Activated naive CD8-positive, alpha-beta T cell treated with anti-CD3 and anti-CD28 coated beads, Interleukin-2, amount 50 U/mL, for 24 hours (primary cell): ENCODE measurements at regions not wholly inside any gene's neighbourhood (a gene's known extent, or its start where the extent isn't known, plus 50 kb on each side); places are given as distances from the start of the nearest gene placed in this dataset.
A peak's percentile ranks its signal among the peaks of the same experiment; 100 is the strongest.
"Not testable (repeated sequence)": the region's sequence is repeated elsewhere in the genome, so short reads cannot be mapped to it uniquely, and the experiment has no call there.

ENCODE experiments used
- ATAC-seq: fragments of 150-1000 bp; cut with Tn5 transposase; one replicate; pipeline ENCODE4 v1.10.0; 2021
- DNase-seq: peaks from one replicate; pipeline ENCODE4 v3.0.0; 2021
- H3K27ac Mint-ChIP-seq: one replicate; pipeline ENCODE4 v1.8.0; 2021; ENCODE audit warnings: mild to moderate bottlenecking, mixed read lengths
- H3K27me3 Mint-ChIP-seq: one replicate; pipeline ENCODE4 v1.8.0; 2021; ENCODE audit warnings: mixed read lengths
- H3K36me3 Mint-ChIP-seq: one replicate; pipeline ENCODE4 v1.8.0; 2021; ENCODE audit warnings: low read depth, mixed read lengths
- H3K4me1 Mint-ChIP-seq: one replicate; pipeline ENCODE4 v1.8.0; 2021; ENCODE audit warnings: mixed read lengths
- H3K4me3 Mint-ChIP-seq: one replicate; pipeline ENCODE4 v1.8.0; 2021; ENCODE audit warnings: mild to moderate bottlenecking, moderate library complexity, mixed read lengths
- H3K9me3 Mint-ChIP-seq: one replicate; pipeline ENCODE4 v1.8.0; 2021; ENCODE audit warnings: mixed read lengths

DNA sequence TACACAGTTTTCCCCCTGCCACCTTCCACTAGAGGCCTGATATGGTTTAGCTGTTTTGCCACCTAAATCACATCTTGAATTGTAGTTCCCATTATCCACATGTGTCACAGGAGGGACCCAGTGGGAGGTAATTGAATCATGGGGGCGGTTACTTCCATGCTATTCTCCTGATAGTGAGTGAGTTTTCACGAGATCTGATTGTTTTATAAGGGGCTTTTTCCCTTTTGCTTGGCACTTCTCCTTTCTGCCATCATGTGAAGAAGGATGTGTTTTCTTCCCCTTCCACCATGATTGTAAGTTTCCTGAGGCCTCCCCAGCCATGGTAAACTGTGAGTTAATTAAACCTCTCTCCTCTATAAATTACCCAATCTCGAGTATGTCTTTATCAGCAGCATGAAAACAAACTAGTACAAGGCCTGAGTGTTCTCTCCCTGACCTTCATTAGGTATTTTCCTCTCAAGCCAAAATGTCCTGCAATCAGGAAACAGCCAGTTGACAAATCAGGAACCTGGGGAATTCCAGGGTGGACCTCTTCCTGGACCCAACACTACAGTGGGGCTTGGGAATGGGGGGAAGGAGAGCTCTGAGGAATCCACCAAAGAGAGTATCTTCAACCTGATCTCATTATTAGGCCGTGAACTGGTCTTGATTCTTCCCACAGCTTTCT lies 129.9 kb downstream of the TXNL1 start:
- DNase-seq (no peak), ATAC-seq (no peak)
- Mint-ChIP-seq H3K27ac (no peak overlapping the region), H3K27me3 (peaks cover 3% of the 10 kb centered on the region), H3K36me3 (no peaks in the 10 kb centered on the region), H3K4me3 (no peak overlapping the region), H3K4me1 (peaks cover 19% of the 10 kb centered on the region), H3K9me3 (no peaks in the 10 kb centered on the region)

- Mint-ChIP-seq H3K27ac (no peak overlapping the region), H3K27me3 (peaks cover 8% of the 10 kb centered on the region), H3K9me3 (no peaks in the 10 kb centered on the region), H3K4me3 (no peak overlapping the region), H3K4me1 (peaks cover 12% of the 10 kb centered on the region), H3K36me3 (no peaks in the 10 kb centered on the region)
- DNase-seq (no peak), ATAC-seq (no peak)
These were observed 132.4 kb downstream of the TXNL1 start for GRCh38 chr18:56505971-56506370.

- peak overlapping the region; percentile 4 for H3K27ac Mint-ChIP-seq
- DNase-seq (no peak), ATAC-seq (peak; percentile 73)
- H3K4me1 Mint-ChIP-seq: peaks cover 12% of the 10 kb centered on the region
- no peak overlapping the region for H3K4me3 Mint-ChIP-seq
- no peaks in the 10 kb centered on the region for H3K9me3 Mint-ChIP-seq
- H3K36me3 Mint-ChIP-seq: no peaks in the 10 kb centered on the region
- peaks cover 8% of the 10 kb centered on the region for H3K27me3 Mint-ChIP-seq
These were observed 133.1 kb downstream of the TXNL1 start for GRCh38 chr18:56505293-56505692.

GRCh38 chr18:56501896-56502295 lies 136.5 kb downstream of the TXNL1 start:
- Mint-ChIP-seq H3K27me3 (peaks cover 8% of the 10 kb centered on the region), H3K9me3 (no peaks in the 10 kb centered on the region), H3K4me1 (peaks cover 12% of the 10 kb centered on the region), H3K27ac (no peak overlapping the region), H3K36me3 (no peaks in the 10 kb centered on the region), H3K4me3 (no peak overlapping the region)
- DNase-seq (no peak), ATAC-seq (no peak)

DNA sequence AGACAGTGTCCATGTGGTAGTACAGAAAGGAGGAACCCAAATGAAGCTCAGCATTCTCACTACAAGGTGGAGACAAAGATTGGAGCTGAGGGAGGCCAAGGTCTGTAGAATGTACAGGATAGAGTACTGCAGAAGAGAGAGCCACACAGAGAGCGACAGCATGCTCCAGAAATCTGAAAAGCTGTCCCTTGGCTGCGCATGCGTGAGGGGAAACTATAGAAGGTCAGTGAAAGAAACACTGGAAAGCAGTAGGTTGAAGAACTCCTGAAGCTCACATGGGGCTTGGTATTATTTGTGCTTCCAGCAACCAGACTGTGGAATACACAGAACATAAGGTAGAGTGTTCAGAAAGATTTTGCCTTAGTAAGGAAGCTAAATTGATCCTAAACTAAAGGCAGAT lies 142.5 kb downstream of the TXNL1 start:
- no peak for DNase-seq
- Mint-ChIP-seq H3K27ac (no peak overlapping the region), H3K4me1 (no peaks in the 10 kb centered on the region), H3K27me3 (peaks cover 19% of the 10 kb centered on the region), H3K9me3 (no peaks in the 10 kb centered on the region), H3K36me3 (no peaks in the 10 kb centered on the region), H3K4me3 (no peak overlapping the region)
- ATAC-seq: no peak

DNA sequence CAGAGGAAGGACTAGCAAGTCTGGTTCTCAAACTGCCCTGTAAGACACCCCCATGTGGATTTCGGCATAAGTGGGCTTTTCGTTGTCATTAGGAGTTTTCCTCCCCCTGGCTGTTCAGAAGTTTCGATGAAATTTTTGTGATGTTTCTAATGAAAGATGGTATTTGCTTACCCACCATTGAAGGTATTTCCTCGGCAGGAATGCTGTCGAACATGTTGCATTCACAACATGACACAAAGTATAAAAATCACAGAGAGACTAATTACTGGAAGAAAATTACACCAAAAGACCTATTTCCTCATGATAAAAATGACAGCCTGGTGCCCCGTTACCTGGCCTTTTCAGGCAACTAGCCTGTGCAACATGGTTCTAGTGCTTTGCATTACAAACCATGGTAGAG lies 144.9 kb downstream of the TXNL1 start:
- ATAC-seq (no peak), DNase-seq (no peak)
- peaks cover 19% of the 10 kb centered on the region for H3K27me3 Mint-ChIP-seq

GRCh38 chr18:56492136-56492535 lies 146.3 kb downstream of the TXNL1 start:
- no peak overlapping the region for H3K27ac Mint-ChIP-seq
- no peak overlapping the region for H3K4me3 Mint-ChIP-seq
- no peak for ATAC-seq
- H3K36me3 Mint-ChIP-seq: no peaks in the 10 kb centered on the region
- H3K4me1 Mint-ChIP-seq: no peaks in the 10 kb centered on the region
- H3K27me3 Mint-ChIP-seq: peaks cover 19% of the 10 kb centered on the region
- no peak for DNase-seq
- no peaks in the 10 kb centered on the region for H3K9me3 Mint-ChIP-seq

More for the DNA sequence above, 144.9 kb downstream of the TXNL1 start:
- no peaks in the 10 kb centered on the region for H3K9me3 Mint-ChIP-seq
- no peaks in the 10 kb centered on the region for H3K4me1 Mint-ChIP-seq
- H3K27ac Mint-ChIP-seq: no peak overlapping the region
- no peak overlapping the region for H3K4me3 Mint-ChIP-seq
- no peaks in the 10 kb centered on the region for H3K36me3 Mint-ChIP-seq

DNA sequence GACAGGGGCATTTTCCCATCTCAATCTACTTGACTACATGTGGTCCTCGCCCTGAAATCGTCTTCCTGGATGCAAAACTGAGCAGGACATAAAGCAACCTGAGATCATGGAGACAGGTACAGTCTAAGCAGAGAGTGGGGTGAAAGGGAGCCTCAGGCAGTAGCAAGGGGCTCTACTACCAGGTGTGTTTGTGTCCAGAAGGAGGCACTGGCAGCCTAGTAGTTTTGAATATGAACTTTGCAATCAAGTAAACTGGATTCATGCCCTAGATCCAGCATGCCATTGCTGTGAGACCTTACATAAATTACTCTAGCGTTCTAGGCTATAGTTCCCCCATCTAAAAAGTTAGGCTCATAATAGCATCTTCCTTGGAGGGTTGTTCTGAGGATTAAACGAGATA lies 147.4 kb downstream of the TXNL1 start:
- Mint-ChIP-seq H3K27me3 (peaks cover 14% of the 10 kb centered on the region), H3K4me1 (no peaks in the 10 kb centered on the region), H3K4me3 (no peak overlapping the region), H3K27ac (no peak overlapping the region), H3K36me3 (no peaks in the 10 kb centered on the region), H3K9me3 (no peaks in the 10 kb centered on the region)
- DNase-seq (no peak), ATAC-seq (no peak)

DNA sequence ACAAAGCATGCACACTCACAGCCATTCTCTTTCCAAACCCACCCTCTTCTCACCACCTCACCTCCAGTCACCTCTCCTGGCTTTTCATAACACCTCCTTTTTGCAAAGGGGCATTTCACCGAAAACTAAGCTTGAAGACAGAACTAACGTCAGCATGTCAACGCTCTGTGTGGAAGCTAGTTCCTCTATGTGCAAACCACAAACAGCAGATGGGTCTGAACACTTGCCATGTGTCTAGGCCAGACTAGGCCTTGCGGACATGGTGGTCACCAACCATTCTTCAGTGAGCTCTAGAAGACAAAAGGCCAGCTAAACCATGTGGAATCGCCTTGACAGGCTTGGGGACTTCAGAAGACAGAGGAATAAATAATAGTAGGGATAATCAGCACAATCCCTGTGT lies 148.5 kb downstream of the TXNL1 start:
- Mint-ChIP-seq H3K4me3 (no peak overlapping the region), H3K9me3 (no peaks in the 10 kb centered on the region), H3K27me3 (peaks cover 8% of the 10 kb centered on the region), H3K27ac (no peak overlapping the region), H3K36me3 (no peaks in the 10 kb centered on the region), H3K4me1 (no peaks in the 10 kb centered on the region)
- ATAC-seq (no peak), DNase-seq (no peak)

DNA sequence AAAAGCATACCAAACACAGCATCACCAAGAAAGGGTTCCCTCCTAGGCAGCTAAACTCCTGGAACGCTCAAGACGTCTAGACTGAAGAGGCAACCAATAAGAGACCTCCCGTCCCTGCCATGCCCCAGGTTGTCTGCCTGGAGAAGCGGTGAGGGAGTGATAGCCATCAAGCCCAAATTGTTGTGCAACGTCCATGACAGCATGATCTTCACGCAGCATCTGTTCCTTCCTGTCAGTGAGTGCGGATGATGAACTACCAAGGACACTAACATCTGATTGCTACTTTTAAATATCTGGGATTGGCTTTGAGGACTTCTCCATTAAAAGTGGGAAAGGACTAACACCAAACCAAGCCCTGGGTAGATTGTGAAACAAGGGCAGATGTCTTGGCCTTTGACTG lies 149.7 kb downstream of the TXNL1 start:
- H3K9me3 Mint-ChIP-seq: no peaks in the 10 kb centered on the region
- H3K36me3 Mint-ChIP-seq: no peaks in the 10 kb centered on the region
- DNase-seq (no peak), ATAC-seq (no peak)
- H3K4me1 Mint-ChIP-seq: no peaks in the 10 kb centered on the region
- no peak overlapping the region for H3K4me3 Mint-ChIP-seq
- H3K27ac Mint-ChIP-seq: no peak overlapping the region
- H3K27me3 Mint-ChIP-seq: peaks cover 4% of the 10 kb centered on the region

DNA sequence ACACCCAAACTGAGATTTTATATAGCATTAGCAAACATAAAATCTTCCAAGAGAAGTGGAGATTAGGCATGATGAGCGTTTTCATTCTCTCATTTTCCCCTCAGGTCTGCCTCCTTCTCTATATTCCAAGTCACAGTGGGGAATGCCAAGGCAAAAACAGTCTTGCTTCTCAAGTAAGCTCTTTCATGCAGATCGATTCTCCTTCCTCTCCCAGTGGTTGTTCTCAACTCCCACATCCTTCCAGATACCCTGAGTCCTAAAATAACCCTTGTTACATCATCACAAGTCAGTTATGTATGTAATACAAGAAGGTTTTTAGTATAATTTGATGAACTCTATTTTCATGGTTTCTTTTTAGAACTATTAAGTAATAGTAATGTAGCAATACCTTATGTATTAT lies 150.6 kb downstream of the TXNL1 start:
- DNase-seq (no peak), ATAC-seq (no peak)
- peaks cover under 1% of the 10 kb centered on the region for H3K27me3 Mint-ChIP-seq
- H3K4me1 Mint-ChIP-seq: no peaks in the 10 kb centered on the region
- no peaks in the 10 kb centered on the region for H3K36me3 Mint-ChIP-seq
- no peaks in the 10 kb centered on the region for H3K9me3 Mint-ChIP-seq
- H3K27ac Mint-ChIP-seq: no peak overlapping the region
- H3K4me3 Mint-ChIP-seq: no peak overlapping the region

- Mint-ChIP-seq H3K9me3 (no peaks in the 10 kb centered on the region), H3K4me3 (no peak overlapping the region), H3K4me1 (no peaks in the 10 kb centered on the region), H3K36me3 (no peaks in the 10 kb centered on the region), H3K27ac (no peak overlapping the region), H3K27me3 (peaks cover 1% of the 10 kb centered on the region)
- no peak for ATAC-seq
- no peak for DNase-seq
These were observed 155.0 kb downstream of the TXNL1 start for GRCh38 chr18:56483386-56483785.

- not testable (repeated sequence) for H3K4me1 Mint-ChIP-seq, H3K4me3 Mint-ChIP-seq, H3K36me3 Mint-ChIP-seq, DNase-seq, H3K27me3 Mint-ChIP-seq, H3K27ac Mint-ChIP-seq, H3K9me3 Mint-ChIP-seq, ATAC-seq
These were observed 155.6 kb downstream of the TXNL1 start for GRCh38 chr18:56482813-56483212.

DNA sequence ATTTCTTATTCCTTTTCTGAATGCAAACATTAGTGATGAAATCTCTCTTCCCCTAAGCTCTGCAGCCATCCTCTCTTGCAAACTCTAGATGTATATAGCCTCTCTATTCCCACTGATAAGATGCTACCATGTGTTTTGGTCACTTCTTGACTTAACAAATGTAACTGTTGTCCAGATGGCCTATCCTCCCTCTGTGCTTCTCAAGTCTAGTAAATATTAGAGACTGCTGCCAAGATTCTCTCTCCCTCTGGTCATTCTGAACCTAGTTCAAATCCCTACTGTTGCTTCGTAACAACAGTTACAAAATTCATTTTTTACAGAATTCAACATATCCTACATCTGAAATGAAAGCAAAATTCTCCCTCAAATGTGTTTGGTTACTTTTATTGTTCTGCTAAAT lies 156.6 kb downstream of the TXNL1 start:
- no peaks in the 10 kb centered on the region for H3K4me1 Mint-ChIP-seq
- peaks cover 1% of the 10 kb centered on the region for H3K27me3 Mint-ChIP-seq
- no peaks in the 10 kb centered on the region for H3K9me3 Mint-ChIP-seq
- H3K27ac Mint-ChIP-seq: no peak overlapping the region
- DNase-seq: no peak
- no peaks in the 10 kb centered on the region for H3K36me3 Mint-ChIP-seq
- H3K4me3 Mint-ChIP-seq: no peak overlapping the region
- ATAC-seq: no peak

GRCh38 chr18:56479841-56480240 lies 158.6 kb downstream of the TXNL1 start:
- ATAC-seq (no peak), DNase-seq (no peak)
- no peaks in the 10 kb centered on the region for H3K9me3 Mint-ChIP-seq
- H3K27me3 Mint-ChIP-seq: peaks cover 1% of the 10 kb centered on the region
- H3K36me3 Mint-ChIP-seq: no peaks in the 10 kb centered on the region
- no peak overlapping the region for H3K27ac Mint-ChIP-seq
- no peak overlapping the region for H3K4me3 Mint-ChIP-seq
- no peaks in the 10 kb centered on the region for H3K4me1 Mint-ChIP-seq

- DNase-seq (no peak), ATAC-seq (no peak)
- peaks cover 1% of the 10 kb centered on the region for H3K27me3 Mint-ChIP-seq
- no peaks in the 10 kb centered on the region for H3K36me3 Mint-ChIP-seq
- no peak overlapping the region for H3K4me3 Mint-ChIP-seq
- H3K9me3 Mint-ChIP-seq: no peaks in the 10 kb centered on the region
- H3K4me1 Mint-ChIP-seq: no peaks in the 10 kb centered on the region
- no peak overlapping the region for H3K27ac Mint-ChIP-seq
These were observed 163.1 kb downstream of the TXNL1 start for GRCh38 chr18:56475250-56475649.
